Brain microvascular endothelial cell (primary cell): ENCODE measurements at regions not wholly inside any gene's neighbourhood (a gene's known extent, or its start where the extent isn't known, plus 50 kb on each side); places are given as distances from the start of the nearest gene placed in this dataset.

Source experiments
- DNase-seq: peaks from one replicate; pipeline ENCODE4 v3.0.0-alpha.2; 2020
- H3K27ac ChIP-seq: fragments of 250-450 bp; sonication (Bioruptor Pico); 2 replicates; pipeline ENCODE4 v1.5.1; 2020; ENCODE audit warnings: mild to moderate bottlenecking, moderate library complexity
- H3K27me3 ChIP-seq: fragments of 250-450 bp; sonication (Bioruptor Pico); replicated peaks from 2 replicates; pipeline ENCODE4 v1.5.1; 2020; ENCODE audit warnings: mild to moderate bottlenecking
- H3K36me3 ChIP-seq: fragments of 250-450 bp; sonication (Bioruptor Pico); replicated peaks from 2 replicates; pipeline ENCODE4 v1.5.1; 2020; ENCODE audit warnings: mild to moderate bottlenecking
- H3K4me3 ChIP-seq: 2 replicates; pipeline ENCODE4 v1.5.1; 2011; ENCODE audit warnings: low read depth, mild to moderate bottlenecking, control low read depth, low read length, moderate library complexity
- CTCF ChIP-seq: IDR thresholded peaks from 2 replicates; pipeline ENCODE4 v1.5.1; 2011; ENCODE audit warnings: low read depth, mild to moderate bottlenecking, moderate library complexity, low read length, control low read depth, inconsistent platforms; ENCODE audit errors: missing control alignments
- in situ Hi-C: cut with HindIII; loops from 2 replicates; pipeline ENCODE4 v1.10.0; 2017; ENCODE audit warnings: low sequenced_read_pairs, low pct_ligation_motif_present

GRCh38 chr4:19095491-19096046 is 1074.0 kb upstream of the LCORL start:
- Histone ChIP-seq H3K27ac (no peak overlapping the region), H3K36me3 (no peaks in the 10 kb centered on the region), H3K4me3 (no peak overlapping the region), H3K27me3 (no peaks in the 10 kb centered on the region)
- TF ChIP-seq CTCF, result no peak
- in situ Hi-C loops, result no loop called here
- DNase-seq, result no peak

GRCh38 chr4:19093951-19094350 is 1072.4 kb upstream of the LCORL start:
- in situ Hi-C loops, result no loop called here
- Histone ChIP-seq H3K27ac (no peak overlapping the region), H3K4me3 (no peak overlapping the region), H3K36me3 (no peaks in the 10 kb centered on the region), H3K27me3 (no peaks in the 10 kb centered on the region)
- no peak for TF ChIP-seq CTCF
- DNase-seq, result no peak

GRCh38 chr4:19092797-19093196 is 1071.2 kb upstream of the LCORL start:
- H3K36me3 ChIP-seq, result no peaks in the 10 kb centered on the region
- in situ Hi-C loops, result no loop called here
- H3K27me3 ChIP-seq, result no peaks in the 10 kb centered on the region
- DNase-seq, result no peak
- H3K27ac ChIP-seq, result no peak overlapping the region
- H3K4me3 ChIP-seq, result no peak overlapping the region
- TF ChIP-seq CTCF, result no peak

GRCh38 chr4:19074036-19074435 is 1052.5 kb upstream of the LCORL start:
- no peak for DNase-seq
- H3K27me3 ChIP-seq, result no peaks in the 10 kb centered on the region
- no peak overlapping the region for H3K27ac ChIP-seq
- H3K36me3 ChIP-seq, result no peaks in the 10 kb centered on the region
- TF ChIP-seq CTCF, result no peak
- in situ Hi-C loops, result no loop called here
- H3K4me3 ChIP-seq, result no peak overlapping the region

GRCh38 chr4:19063662-19064061 is 1042.1 kb upstream of the LCORL start:
- no peaks in the 10 kb centered on the region for H3K27me3 ChIP-seq
- TF ChIP-seq CTCF, result no peak
- H3K27ac ChIP-seq, result no peak overlapping the region
- no peak for DNase-seq
- H3K4me3 ChIP-seq, result no peak overlapping the region
- in situ Hi-C loops, result no loop called here
- no peaks in the 10 kb centered on the region for H3K36me3 ChIP-seq

- no peak overlapping the region for H3K27ac ChIP-seq
- H3K4me3 ChIP-seq, result no peak overlapping the region
- in situ Hi-C loops, result no loop called here
- H3K27me3 ChIP-seq, result no peaks in the 10 kb centered on the region
- H3K36me3 ChIP-seq, result no peaks in the 10 kb centered on the region
- no peak for DNase-seq
- TF ChIP-seq CTCF, result no peak
Observed at GRCh38 chr4:19054916-19055315, 1033.4 kb upstream of the LCORL start.
